Neuronal stem cell (in vitro differentiated cells): ENCODE measurements at regions not wholly inside any gene's neighbourhood (a gene's known extent, or its start where the extent isn't known, plus 50 kb on each side); places are given as distances from the start of the nearest gene placed in this dataset.

Experiments used
- DNase-seq: peaks from one replicate; pipeline ENCODE4 v3.0.0-alpha.2; 2013; ENCODE audit warnings: low spot score
- H2AFZ ChIP-seq: one replicate; pipeline ENCODE4 v1.6.1; 2013; ENCODE audit warnings: mild to moderate bottlenecking, low read length, inconsistent platforms
- H2AK5ac ChIP-seq: 2 replicates; pipeline ENCODE4 v1.6.1; 2013; ENCODE audit warnings: low read depth, mild to moderate bottlenecking, inconsistent platforms, low read length, moderate library complexity, mixed read lengths
- H2BK120ac ChIP-seq: 2 replicates; pipeline ENCODE4 v1.6.1; 2013; ENCODE audit warnings: low read depth, mild to moderate bottlenecking, inconsistent platforms, low read length, moderate library complexity, mixed read lengths
- H2BK12ac ChIP-seq: one replicate; pipeline ENCODE4 v1.6.1; 2013; ENCODE audit warnings: low read length, inconsistent platforms
- H2BK15ac ChIP-seq: 2 replicates; pipeline ENCODE4 v1.6.1; 2013; ENCODE audit warnings: mild to moderate bottlenecking, low read length, inconsistent platforms, mixed read lengths
- H2BK5ac ChIP-seq: one replicate; pipeline ENCODE4 v1.6.1; 2013; ENCODE audit warnings: inconsistent platforms, mild to moderate bottlenecking, low read length, moderate library complexity
- H3K14ac ChIP-seq: one replicate; pipeline ENCODE4 v1.6.1; 2013; ENCODE audit warnings: low read length, inconsistent platforms
- H3K18ac ChIP-seq: 2 replicates; pipeline ENCODE4 v1.6.1; 2013; ENCODE audit warnings: low read length, inconsistent platforms
- H3K23ac ChIP-seq: 2 replicates; pipeline ENCODE4 v1.6.1; 2013; ENCODE audit warnings: low read depth, mild to moderate bottlenecking, mixed read lengths, low read length, inconsistent platforms; ENCODE audit not compliant: poor library complexity
- H3K27ac ChIP-seq: replicated peaks from 3 replicates; pipeline ENCODE4 v1.5.1; 2013; ENCODE audit warnings: low read length, inconsistent platforms
- H3K27me3 ChIP-seq, 3 experiments: 2 replicates each; pipeline ENCODE4 v1.6.1; 2013; ENCODE audit warnings: low read length in 3 of 3, mild to moderate bottlenecking in 2 of 3, inconsistent platforms in 1 of 3, low read depth in 1 of 3, mixed read lengths in 1 of 3, moderate library complexity in 1 of 3; ENCODE audit not compliant: control insufficient read depth in 3 of 3, insufficient read depth in 3 of 3
- H3K36me3 ChIP-seq, 2 donors: replicated peaks in 1 of 2; 2 replicates each; pipeline ENCODE4 v1.6.1; 2013; ENCODE audit warnings: low read length in 2 of 2; ENCODE audit not compliant: control insufficient read depth in 2 of 2, insufficient read depth in 2 of 2
- H3K4ac ChIP-seq: 2 replicates; pipeline ENCODE4 v1.6.1; 2013; ENCODE audit warnings: inconsistent platforms, mild to moderate bottlenecking, low read length, moderate library complexity
- H3K4me1 ChIP-seq, 2 donors: 1 replicate in 1 of 2; 2 replicates in 1 of 2; pipeline ENCODE4 v1.6.1; 2013; ENCODE audit warnings: low read length in 2 of 2, low read depth in 1 of 2; ENCODE audit not compliant: control insufficient read depth in 2 of 2, insufficient read depth in 1 of 2
- H3K4me2 ChIP-seq: one replicate; pipeline ENCODE4 v1.6.1; 2013; ENCODE audit warnings: mild to moderate bottlenecking, low read length, inconsistent platforms; ENCODE audit not compliant: insufficient read depth, poor library complexity, severe bottlenecking
- H3K4me3 ChIP-seq, 2 donors: 2 replicates each; pipeline ENCODE4 v1.5.1; 2013; ENCODE audit warnings: low read length in 2 of 2, mild to moderate bottlenecking in 2 of 2, inconsistent platforms in 1 of 2, moderate library complexity in 1 of 2
- H3K79me1 ChIP-seq: one replicate; pipeline ENCODE4 v1.6.1; 2013; ENCODE audit warnings: low read depth, mild to moderate bottlenecking, inconsistent platforms, low read length, moderate library complexity
- H3K9ac ChIP-seq: one replicate; pipeline ENCODE4 v1.6.1; 2013; ENCODE audit warnings: mild to moderate bottlenecking, low read depth, low read length, inconsistent platforms; ENCODE audit not compliant: poor library complexity
- H3K9me3 ChIP-seq, 2 donors: replicated peaks in 1 of 2; 2 replicates each; pipeline versions ENCODE3 to v1.6.1; 2013; ENCODE audit warnings: low read length in 2 of 2, mild to moderate bottlenecking in 2 of 2, inconsistent platforms in 1 of 2, low read depth in 1 of 2, mixed read lengths in 1 of 2, moderate library complexity in 1 of 2; ENCODE audit not compliant: control insufficient read depth in 2 of 2, insufficient read depth in 1 of 2
- H4K8ac ChIP-seq: one replicate; pipeline ENCODE4 v1.6.1; 2013; ENCODE audit warnings: low read depth, mild to moderate bottlenecking, inconsistent platforms, low read length, moderate library complexity
- H4K91ac ChIP-seq: one replicate; pipeline ENCODE4 v1.6.1; 2013; ENCODE audit warnings: low read length, low read depth, mild to moderate bottlenecking, inconsistent platforms; ENCODE audit not compliant: poor library complexity
- WGBS, 2 donors: extraction: QIAGEN DNeasy Blood & Tissue Kit; methylation state at CpG; one replicate each; pipeline ENCODE4 v1.1.7; 2013; ENCODE audit warnings: missing lambda C conversion rate in 2 of 2, mixed read lengths in 1 of 2; ENCODE audit not compliant: insufficient read length in 2 of 2, insufficient replicate concordance in 1 of 2; ENCODE audit errors: extremely low coverage in 2 of 2; 5-methylcytosine and 5-hydroxymethylcytosine counted together

- Histone ChIP-seq H2BK12ac (no peak overlapping the region), H3K4me1 (no peaks in the 10 kb centered on the region), H3K14ac (no peak overlapping the region), H4K8ac (no peak overlapping the region), H3K4me3 (no peak overlapping the region), H3K18ac (no peak overlapping the region), H3K23ac (no peak overlapping the region), H2BK120ac (no peak overlapping the region), H3K4ac (no peak overlapping the region), H2AK5ac (no peak overlapping the region), H4K91ac (no peak overlapping the region), H3K9ac (no peak overlapping the region), H3K27ac (no peak overlapping the region), H2BK5ac (no peak overlapping the region), H2AFZ (no peak overlapping the region), H3K27me3 (no peaks in the 10 kb centered on the region), H3K36me3 (no peaks in the 10 kb centered on the region), H3K9me3 (peaks cover 0 to 28% of the 10 kb centered on the region in 2 donors), H3K4me2 (no peak overlapping the region), H2BK15ac (no peak overlapping the region), H3K79me1 (no peaks in the 10 kb centered on the region)
- no peak for DNase-seq
- no CpG with 5 or more reads among the region's 3 CpGs for WGBS, 2 donors
These were observed 278.5 kb upstream of the MARCKS start for GRCh38 chr6:113578691-113579090.

- Histone ChIP-seq H3K27me3 (no peaks in the 10 kb centered on the region), H3K23ac (no peak overlapping the region), H2BK5ac (no peak overlapping the region), H3K4me1 (peaks cover 8 to 26% of the 10 kb centered on the region in 2 donors), H2AFZ (no peak overlapping the region), H4K91ac (no peak overlapping the region), H2AK5ac (no peak overlapping the region), H3K18ac (no peak overlapping the region), H4K8ac (no peak overlapping the region), H3K4me2 (no peak overlapping the region), H2BK120ac (no peak overlapping the region), H2BK15ac (no peak overlapping the region), H3K36me3 (no peaks in the 10 kb centered on the region), H3K14ac (no peak overlapping the region), H3K4me3 (no peak overlapping the region), H3K79me1 (no peaks in the 10 kb centered on the region), H3K9ac (no peak overlapping the region), H3K9me3 (peaks cover 0 to 12% of the 10 kb centered on the region in 2 donors), H2BK12ac (no peak overlapping the region), H3K27ac (peak overlapping the region; percentile 59), H3K4ac (no peak overlapping the region)
- WGBS, 2 donors: no CpG with 5 or more reads among the region's 4 CpGs
- peak; percentile 56 for DNase-seq
These were observed 272.4 kb upstream of the MARCKS start for GRCh38 chr6:113584767-113585166.

GRCh38 chr6:113585246-113585645, 271.9 kb upstream of the MARCKS start:
- Histone ChIP-seq H4K91ac (no peak overlapping the region), H2BK15ac (no peak overlapping the region), H3K9ac (no peak overlapping the region), H3K79me1 (no peaks in the 10 kb centered on the region), H3K27ac (no peak overlapping the region), H2BK5ac (no peak overlapping the region), H2AK5ac (no peak overlapping the region), H3K18ac (no peak overlapping the region), H3K23ac (no peak overlapping the region), H3K4me3 (no peak overlapping the region), H3K36me3 (no peaks in the 10 kb centered on the region), H2AFZ (no peak overlapping the region), H3K4ac (no peak overlapping the region), H3K14ac (no peak overlapping the region), H3K9me3 (peaks cover 0 to 12% of the 10 kb centered on the region in 2 donors), H2BK120ac (no peak overlapping the region), H3K4me1 (peaks cover 8 to 28% of the 10 kb centered on the region in 2 donors), H2BK12ac (no peak overlapping the region), H4K8ac (no peak overlapping the region), H3K27me3 (no peaks in the 10 kb centered on the region), H3K4me2 (no peak overlapping the region)
- no peak for DNase-seq
- WGBS, 2 donors: no CpG with 5 or more reads among the region's 2 CpGs

- Histone ChIP-seq H3K9me3 (peaks cover 0 to 5% of the 10 kb centered on the region in 2 donors), H3K23ac (no peak overlapping the region), H2AK5ac (no peak overlapping the region), H3K18ac (no peak overlapping the region), H4K8ac (no peak overlapping the region), H3K27ac (peak overlapping the region; percentile 66), H3K79me1 (no peaks in the 10 kb centered on the region), H2AFZ (no peak overlapping the region), H3K9ac (no peak overlapping the region), H3K4me3 (peak overlapping the region in 1 of 2 donors; percentile 41), H3K14ac (no peak overlapping the region), H2BK12ac (no peak overlapping the region), H3K4me1 (peaks cover 9 to 33% of the 10 kb centered on the region in 2 donors), H3K4me2 (peak overlapping the region; percentile 51), H3K27me3 (no peaks in the 10 kb centered on the region), H2BK120ac (no peak overlapping the region), H2BK15ac (no peak overlapping the region), H4K91ac (no peak overlapping the region), H3K4ac (no peak overlapping the region), H2BK5ac (no peak overlapping the region), H3K36me3 (no peaks in the 10 kb centered on the region)
- DNase-seq: no peak
- WGBS, 2 donors: no CpG with 5 or more reads among the region's 2 CpGs
These were observed 270.6 kb upstream of the MARCKS start for GRCh38 chr6:113586413-113587077.
